Smooth muscle cell (in vitro differentiated cells): ENCODE measurements at regions not wholly inside any gene's neighbourhood (a gene's known extent, or its start where the extent isn't known, plus 50 kb on each side); places are given as distances from the start of the nearest gene placed in this dataset. TPM values are rescaled to one million over a fixed set of nuclear protein-coding genes. Genes with fewer than 3 reads are reported as not detected.

Experiments used
- small RNA-seq: library from RNA; depleted of rRNA; stranded (forward); fragments of <200 nt; gene quantifications from one replicate; pipeline ENCODE3, GENCODE V24; 2014

Small RNA genes in the stretch of these regions (small RNA-seq; reads per million reads assigned to genes)
- gene AL359999.1, result not detected
